ENCODE measurements at regions not wholly inside any gene's neighbourhood (a gene's known extent, or its start where the extent isn't known, plus 50 kb on each side); places are given as distances from the start of the nearest gene placed in this dataset.

GRCh38 chr3:95615592-95616310 lies 1198.6 kb upstream of the EPHA6 start:
- no peaks in the 10 kb centered on the region for H3K9me3 ChIP-seq (ENCODE audit: severe bottlenecking)
- H3K4me3 ChIP-seq (ENCODE audit: low read depth, low read length), result no peak overlapping the region
- H3K27ac ChIP-seq, result no peak overlapping the region
- TF ChIP-seq CTCF (IDR thresholded peaks at IDR 0.05; ENCODE audit: low read depth, low read length), result no peak
- H3K36me3 ChIP-seq, result no peaks in the 10 kb centered on the region
- DNase-seq, result no peak
- peaks cover 8% of the 10 kb centered on the region for H3K27me3 ChIP-seq (ENCODE audit: insufficient read depth, low read depth, severe bottlenecking)

GRCh38 chr3:95626107-95626506 lies 1188.3 kb upstream of the EPHA6 start:
- Histone ChIP-seq H3K27ac (no peak overlapping the region), H3K4me3 (ENCODE audit: low read depth, low read length) (no peak overlapping the region), H3K27me3 (ENCODE audit: insufficient read depth, low read depth, severe bottlenecking) (peaks cover 18% of the 10 kb centered on the region), H3K36me3 (no peaks in the 10 kb centered on the region), H3K9me3 (ENCODE audit: severe bottlenecking) (no peaks in the 10 kb centered on the region)
- TF ChIP-seq CTCF (IDR thresholded peaks at IDR 0.05; ENCODE audit: low read depth, low read length), result no peak
- no peak for DNase-seq

- no peaks in the 10 kb centered on the region for H3K36me3 ChIP-seq
- DNase-seq, result no peak
- H3K27ac ChIP-seq, result no peak overlapping the region
- no peak for TF ChIP-seq CTCF (IDR thresholded peaks at IDR 0.05; ENCODE audit: low read depth, low read length)
- no peaks in the 10 kb centered on the region for H3K9me3 ChIP-seq (ENCODE audit: severe bottlenecking)
- H3K4me3 ChIP-seq (ENCODE audit: low read depth, low read length), result no peak overlapping the region
- H3K27me3 ChIP-seq (ENCODE audit: insufficient read depth, low read depth, severe bottlenecking), result peaks cover 25% of the 10 kb centered on the region
Measured at GRCh38 chr3:95627293-95627692, 1187.1 kb upstream of the EPHA6 start.

GRCh38 chr3:95627697-95628096 lies 1186.7 kb upstream of the EPHA6 start:
- H3K36me3 ChIP-seq, result no peaks in the 10 kb centered on the region
- no peak for TF ChIP-seq CTCF (IDR thresholded peaks at IDR 0.05; ENCODE audit: low read depth, low read length)
- no peak for DNase-seq
- H3K27ac ChIP-seq, result no peak overlapping the region
- H3K9me3 ChIP-seq (ENCODE audit: severe bottlenecking), result no peaks in the 10 kb centered on the region
- H3K4me3 ChIP-seq (ENCODE audit: low read depth, low read length), result no peak overlapping the region
- H3K27me3 ChIP-seq (ENCODE audit: insufficient read depth, low read depth, severe bottlenecking), result peaks cover 26% of the 10 kb centered on the region

- H3K27me3 ChIP-seq (ENCODE audit: insufficient read depth, low read depth, severe bottlenecking), result peaks cover 25% of the 10 kb centered on the region
- no peak overlapping the region for H3K27ac ChIP-seq
- no peak overlapping the region for H3K4me3 ChIP-seq (ENCODE audit: low read depth, low read length)
Measured at GRCh38 chr3:95629802-95630201, 1184.6 kb upstream of the EPHA6 start.

More at GRCh38 chr3:95629802-95630201, 1184.6 kb upstream of the EPHA6 start:
- no peaks in the 10 kb centered on the region for H3K36me3 ChIP-seq
- H3K9me3 ChIP-seq (ENCODE audit: severe bottlenecking), result no peaks in the 10 kb centered on the region
- DNase-seq, result no peak
- no peak for TF ChIP-seq CTCF (IDR thresholded peaks at IDR 0.05; ENCODE audit: low read depth, low read length)
